ENCODE measurements at regions not wholly inside any gene's neighbourhood (a gene's known extent, or its start where the extent isn't known, plus 50 kb on each side); places are given as distances from the start of the nearest gene placed in this dataset.

DNA sequence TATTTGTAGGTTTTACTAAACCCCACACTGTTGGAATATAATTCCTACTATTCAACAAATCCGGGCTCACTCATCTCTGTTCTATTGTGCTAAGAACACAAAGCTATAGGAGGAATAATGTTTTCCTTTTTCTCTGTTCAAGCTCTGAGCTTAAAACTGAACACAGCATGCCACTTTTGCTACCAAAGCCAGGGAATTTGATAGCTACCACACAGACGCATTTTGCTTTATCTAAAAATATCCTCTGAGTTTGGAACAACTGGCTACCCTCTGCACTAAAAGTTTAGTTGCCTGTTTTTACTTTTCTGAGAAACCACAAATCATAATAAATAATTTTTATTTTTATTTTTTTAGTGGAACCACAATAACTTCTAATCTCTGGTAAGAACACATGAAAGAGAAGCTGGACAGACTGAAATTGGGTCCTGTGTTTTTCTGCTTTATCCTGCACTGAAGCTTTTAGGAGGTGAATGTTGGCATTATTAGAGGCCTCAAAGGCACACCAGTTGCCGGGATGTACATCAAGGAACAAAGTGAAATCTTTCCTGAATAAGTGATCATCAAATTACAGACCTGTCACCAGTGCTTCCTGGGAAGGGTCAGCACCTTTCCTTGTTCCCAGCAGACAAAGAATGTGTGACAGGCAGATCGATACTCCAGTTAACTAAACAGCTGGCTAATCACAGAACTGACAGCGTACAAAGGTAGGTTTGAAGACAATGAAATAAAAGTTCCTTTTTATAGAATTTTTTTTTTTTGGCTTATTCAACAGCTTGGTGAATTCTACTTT is 523.2 kb upstream of the TENM4 start:
- DNase-seq: no peak

DNA sequence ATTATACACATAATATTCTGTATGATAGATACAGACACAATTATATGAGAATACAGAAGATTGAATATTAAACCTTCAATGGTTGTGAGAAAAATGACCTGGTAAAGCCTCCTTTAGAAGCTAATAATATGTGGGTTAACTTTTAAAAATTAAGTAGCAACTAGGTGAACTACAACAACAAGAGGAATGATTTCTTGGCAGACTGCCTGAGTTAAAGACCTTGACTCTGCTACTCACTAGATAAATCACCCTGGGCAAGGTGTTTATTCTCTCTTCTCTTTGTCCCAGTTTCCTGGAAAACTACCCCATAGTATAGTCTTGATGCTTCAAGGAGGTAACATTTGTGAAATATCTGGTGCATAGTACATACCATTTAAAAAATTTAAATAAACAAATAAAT is 519.6 kb upstream of the TENM4 start:
- DNase-seq: no peak

DNA sequence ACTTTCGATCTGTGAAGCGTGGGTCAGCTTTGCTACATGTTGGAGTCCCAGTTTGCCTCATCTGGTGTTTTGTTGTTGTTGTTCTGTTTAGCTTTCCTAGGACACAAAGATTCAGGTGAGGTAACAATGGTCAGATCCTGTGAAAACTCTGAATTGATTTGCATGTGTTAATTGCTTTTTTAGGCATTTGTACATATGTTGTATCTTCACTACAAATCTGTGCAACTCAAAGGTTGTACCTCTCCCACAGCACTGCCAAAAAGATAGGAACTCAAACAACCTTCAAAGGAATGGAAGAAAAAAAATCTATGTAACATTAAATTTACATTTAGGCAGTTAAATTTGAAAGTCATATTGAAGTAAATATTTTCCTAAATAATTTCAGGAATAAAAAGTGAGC is 518.5 kb upstream of the TENM4 start:
- no peak for DNase-seq

DNA sequence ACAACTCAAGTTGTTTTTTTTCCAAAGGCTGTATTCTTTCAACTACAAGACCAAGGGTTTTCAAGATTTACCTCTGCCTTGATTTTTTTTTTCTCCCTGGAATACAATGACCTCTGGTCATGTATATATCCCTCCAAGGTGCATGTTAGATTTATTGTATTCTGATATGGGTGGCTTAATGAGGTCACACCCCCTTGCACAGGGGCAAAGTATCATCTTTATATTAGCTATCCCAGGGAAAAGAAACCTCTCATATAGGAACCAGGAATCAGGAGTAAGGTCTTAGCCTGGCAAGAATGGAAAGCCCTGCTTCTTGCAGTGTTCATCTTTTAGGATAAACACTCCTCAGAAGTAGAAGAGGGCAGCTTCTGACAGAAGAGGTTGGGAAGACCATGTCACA is 516.9 kb upstream of the TENM4 start:
- no peak for DNase-seq

DNA sequence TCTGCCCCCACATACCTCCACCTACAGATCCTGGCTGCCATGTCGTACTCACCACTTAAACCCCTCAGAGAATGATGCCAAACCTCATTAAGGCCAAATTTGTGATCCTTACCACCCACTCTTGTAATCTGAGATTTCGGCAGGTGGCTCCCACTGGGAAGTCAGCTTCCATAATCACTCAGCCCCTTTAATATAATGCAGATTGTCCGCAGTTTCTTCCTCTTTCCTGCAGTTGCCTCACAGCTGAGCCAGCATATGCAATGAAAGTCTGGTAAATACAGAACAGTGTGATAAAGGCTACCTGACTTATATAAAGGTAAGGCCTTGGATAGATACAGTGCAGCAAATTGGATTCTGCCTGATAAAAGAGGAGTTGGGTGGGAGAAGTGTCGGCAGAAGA is 515.2 kb upstream of the TENM4 start:
- DNase-seq: no peak

DNA sequence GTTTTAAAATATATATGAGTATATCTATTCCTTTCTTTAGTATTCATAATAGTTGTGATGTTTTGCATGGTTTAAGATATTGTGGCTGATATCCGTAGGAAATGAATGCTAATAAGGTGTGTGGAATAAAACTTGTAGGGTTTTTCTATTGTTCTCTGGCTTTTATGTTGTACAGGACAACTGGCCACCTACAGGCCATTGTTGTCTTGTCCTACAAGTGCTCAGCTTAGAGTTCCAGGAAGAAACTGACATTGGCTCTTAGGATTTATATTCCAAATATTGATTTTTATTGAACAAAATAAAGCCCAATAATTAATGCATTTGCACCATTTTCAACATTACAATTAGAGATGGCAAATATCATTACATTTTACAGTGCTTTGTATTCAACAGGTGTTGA is 512.8 kb upstream of the TENM4 start:
- DNase-seq: no peak

DNA sequence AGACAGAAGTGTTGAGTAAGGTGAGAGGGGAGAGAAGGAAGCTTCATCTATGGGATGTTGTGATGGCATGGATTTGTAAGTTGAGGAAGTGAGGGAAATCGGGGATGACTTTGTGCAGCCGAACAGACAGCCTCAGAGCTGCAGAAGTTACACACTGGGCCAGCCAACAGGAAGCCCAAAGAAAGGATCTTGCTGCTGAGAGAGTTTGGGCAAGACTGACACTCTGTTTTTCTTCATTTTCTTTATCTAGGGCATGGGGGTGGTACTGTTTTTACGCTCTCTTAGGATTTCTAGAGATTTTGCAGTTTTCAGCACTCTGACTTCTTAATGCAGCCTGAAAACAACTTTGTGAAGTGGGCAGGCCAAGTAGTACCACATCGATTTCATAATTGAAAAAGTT is 509.9 kb upstream of the TENM4 start:
- no peak for DNase-seq

DNA sequence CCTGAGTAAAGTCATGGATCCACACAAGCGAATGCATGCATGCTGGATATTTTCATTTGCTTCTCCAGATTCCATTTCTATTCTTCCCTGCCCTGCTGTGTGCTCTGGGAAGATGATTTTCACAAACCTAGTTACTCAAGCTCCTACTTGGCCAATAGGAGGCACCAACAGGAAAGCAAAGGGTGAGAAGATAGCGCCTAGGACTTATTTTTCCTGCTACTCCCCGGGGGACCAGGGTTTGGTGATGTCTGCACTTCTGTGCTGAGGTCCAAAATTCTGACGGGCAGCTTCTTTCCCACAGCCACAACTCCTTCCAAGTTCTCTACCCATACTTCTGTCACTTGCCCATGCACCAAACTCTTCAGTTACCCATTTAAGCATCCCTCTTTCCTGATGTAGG is 509.3 kb upstream of the TENM4 start:
- no peak for DNase-seq

DNA sequence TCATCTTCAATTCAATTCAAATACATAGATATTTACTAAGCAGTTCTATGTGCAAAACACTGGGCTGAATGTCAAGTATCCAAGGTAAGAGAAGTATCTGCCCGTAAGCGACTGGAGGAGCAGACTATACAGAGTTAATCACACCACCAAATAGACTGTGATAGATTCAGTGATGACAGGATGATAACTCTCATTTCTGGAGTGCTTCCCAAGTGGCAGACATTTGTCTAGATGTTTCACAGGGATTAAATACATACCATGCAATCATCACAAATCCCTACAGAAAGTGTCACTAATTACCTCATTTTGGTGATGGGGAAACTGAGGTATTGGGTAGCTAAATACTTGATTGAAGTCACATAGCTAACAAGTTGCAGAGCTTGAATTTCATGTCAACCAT is 508.7 kb upstream of the TENM4 start:
- DNase-seq: no peak

DNA sequence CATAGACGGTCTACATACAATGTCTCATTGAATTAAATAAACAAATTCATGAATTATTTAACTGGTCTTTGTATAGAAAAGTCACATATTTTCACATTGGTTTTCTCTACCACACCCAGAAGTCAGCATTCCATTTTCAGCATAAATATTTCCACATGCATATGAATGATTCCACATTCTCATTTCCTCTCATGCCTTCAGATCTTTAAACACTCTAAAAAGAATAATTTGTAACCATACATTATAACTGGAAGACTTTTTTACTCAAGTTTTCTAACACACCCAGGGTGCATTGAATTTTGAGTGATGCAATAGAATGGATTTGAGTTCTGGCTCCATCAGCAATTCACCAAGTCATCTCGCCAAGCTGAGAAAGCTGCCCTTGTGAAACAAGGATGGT is 501.8 kb upstream of the TENM4 start:
- DNase-seq: no peak

DNA sequence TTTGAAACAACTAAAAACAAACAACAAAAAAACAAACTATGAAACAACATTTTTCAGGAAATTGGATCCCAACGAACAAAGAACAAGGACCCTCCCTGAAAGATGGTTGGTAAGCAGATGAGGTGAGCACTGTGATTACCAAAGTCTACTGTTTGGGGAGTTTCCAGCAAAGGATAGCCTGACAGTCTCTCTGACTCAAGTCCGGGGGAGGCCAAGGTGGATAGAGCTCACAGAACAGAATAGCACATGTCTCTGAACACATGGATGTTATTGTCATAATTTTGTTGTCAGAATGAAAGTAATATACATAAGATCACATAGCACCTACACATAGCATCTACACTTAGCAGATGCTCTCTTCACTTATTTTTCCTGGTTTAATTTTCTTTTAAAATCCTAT is 501.3 kb upstream of the TENM4 start:
- no peak for DNase-seq

DNA sequence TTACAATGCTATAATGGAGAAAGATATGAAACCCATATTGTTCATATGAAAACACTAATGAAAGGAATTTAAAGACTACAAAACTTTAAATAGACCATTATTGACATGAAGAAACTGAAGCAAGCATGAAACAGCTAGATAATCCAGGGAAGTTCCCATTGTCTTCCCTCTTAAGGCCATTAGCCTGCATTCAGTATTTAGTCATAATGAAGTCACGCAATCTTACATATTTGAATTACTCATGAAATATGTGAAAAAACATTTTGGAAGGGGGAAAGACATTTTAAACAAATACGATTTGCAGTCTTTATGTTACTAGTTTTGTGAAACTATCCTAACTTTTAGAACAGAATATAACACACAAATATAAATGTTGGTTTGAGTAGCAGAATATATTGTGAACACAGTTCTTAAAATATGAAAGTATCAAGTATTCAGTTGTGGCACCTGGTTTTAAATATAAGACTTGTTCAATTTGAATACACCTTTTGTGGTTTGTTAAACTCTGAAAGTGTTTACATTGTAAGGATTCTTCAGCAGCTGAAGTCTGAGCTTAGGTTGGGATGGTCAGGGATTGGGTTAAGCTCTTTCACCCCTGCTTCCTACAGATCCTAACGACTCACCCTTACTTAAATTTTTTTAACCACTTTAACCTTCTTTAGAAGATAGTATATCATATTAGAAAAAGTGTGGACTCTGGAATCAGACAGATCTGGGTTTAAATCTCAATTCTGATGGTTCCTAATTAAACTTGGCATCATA is 500.3 kb upstream of the TENM4 start:
- no peak for DNase-seq

DNA sequence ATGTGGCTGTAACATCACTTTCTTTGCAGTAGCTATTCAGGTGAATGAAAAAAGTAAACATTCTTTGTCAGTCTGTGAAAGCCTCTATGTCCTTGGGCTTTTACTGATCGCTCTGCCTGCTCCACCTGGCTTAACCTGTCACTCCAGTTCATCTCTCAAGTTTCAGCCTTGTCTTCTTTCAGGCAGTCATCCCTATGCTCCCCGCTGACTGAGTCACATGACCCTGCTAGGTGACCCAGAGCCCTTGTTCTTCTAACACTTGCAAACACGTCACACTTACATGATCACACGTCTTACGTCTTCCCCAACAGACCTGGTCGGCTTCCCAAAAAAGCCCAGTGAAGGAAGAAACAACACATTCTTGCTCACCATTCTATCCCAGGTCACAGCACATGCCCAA is 499.3 kb upstream of the TENM4 start:
- DNase-seq: no peak

DNA sequence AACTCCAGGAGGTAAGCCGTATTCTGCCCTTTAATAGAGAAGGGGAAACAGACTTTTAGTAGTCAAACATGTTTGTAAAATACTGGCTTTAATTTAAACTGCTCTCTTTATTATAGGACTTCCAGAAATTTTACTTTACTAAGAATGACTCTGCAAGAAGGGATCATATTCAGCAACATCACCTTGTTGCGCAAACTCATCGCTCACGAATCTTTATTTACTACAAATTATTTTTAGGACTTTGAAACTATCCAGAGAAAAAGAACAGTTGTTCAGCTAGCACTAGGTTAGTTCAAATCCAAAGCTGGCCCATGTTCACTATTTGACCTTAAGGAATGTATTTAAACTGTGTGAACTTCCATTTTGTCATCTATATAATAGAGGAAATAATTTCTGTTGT is 498.3 kb upstream of the TENM4 start:
- no peak for DNase-seq

DNA sequence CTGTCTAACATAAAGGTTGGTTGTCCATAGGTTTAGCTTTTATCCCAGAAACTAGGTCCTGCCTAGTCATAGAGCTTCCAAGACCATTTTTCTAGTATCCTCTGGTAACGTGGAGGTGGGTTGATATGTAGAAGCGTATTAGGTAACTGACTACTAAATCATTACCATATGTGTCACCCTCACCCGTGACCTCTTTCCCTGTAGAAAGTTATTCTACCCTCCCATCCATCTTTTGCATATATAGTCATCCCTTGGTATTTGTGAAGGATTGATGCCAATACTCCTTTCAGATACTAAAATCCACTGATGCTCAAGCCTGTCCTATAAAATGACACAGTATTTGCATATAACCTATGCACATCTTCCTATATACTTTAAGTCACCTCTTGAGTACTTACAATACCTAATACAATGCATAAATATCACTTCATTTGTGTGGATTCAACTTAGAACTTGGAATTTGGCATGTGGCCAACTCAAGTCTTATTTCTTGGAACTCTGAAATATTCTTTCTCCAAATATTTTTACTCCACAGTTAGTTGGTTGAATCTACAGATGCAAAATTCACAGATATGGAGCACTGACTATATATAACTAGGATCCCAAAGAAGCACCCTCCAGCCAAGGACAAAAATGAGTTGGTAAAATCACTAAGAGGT is 497.0 kb upstream of the TENM4 start:
- DNase-seq: no peak

DNA sequence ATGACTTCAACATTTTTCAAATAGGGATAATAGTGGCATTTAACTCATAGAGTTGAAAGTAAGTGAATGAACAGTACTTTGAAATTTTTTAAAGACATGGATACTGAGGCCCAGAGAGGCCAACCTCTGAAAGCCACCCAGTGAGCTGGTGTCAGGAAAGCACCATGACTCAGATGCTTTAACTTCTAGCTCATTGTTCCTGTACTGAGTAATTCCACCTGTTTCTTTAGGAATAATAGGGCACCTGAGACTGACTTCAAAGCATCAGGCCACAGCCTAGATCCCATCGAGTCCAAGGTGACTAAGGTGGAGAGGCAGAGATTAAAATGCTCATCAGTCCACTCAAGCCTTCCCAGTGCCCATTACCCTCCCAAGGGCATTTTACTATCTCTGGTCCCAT is 491.8 kb upstream of the TENM4 start:
- DNase-seq: no peak

DNA sequence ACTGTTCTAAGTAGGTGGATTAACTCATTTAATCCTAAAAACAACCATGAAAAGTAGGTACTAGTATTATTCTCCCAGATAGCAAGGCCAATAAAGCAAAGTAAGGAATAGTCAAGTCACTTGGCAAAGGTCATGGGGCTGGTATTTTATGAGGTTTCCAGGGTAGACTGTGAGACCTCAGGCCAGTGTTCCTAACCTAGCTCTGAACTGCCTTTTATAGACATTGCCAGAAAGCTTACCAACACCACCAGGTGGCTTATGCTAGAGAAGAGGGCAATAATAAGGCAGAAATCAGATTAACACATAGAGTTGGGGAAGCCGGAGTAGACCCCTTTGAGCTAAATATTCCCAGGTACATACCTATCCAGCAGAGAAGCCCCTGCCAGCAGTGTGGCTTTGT is 490.9 kb upstream of the TENM4 start:
- DNase-seq: no peak

DNA sequence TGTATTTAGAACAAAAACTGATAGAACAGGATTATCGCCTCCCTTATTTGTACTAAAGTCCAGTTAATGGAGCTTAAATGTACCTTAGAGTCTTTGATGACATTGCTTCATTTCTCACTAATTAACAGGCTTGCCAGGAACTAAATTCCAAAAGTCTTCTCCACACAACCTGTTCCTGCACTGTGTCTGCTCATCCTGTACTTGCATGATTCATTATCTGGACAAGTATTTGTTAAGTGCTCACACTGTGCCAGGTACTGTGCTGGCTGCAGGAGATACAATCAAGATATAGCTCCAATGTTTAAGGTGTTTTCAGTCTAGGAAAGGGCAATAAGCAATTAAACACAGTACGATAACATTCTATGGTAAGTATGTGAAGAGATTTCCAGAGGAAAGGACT is 485.9 kb upstream of the TENM4 start:
- no peak for DNase-seq

DNA sequence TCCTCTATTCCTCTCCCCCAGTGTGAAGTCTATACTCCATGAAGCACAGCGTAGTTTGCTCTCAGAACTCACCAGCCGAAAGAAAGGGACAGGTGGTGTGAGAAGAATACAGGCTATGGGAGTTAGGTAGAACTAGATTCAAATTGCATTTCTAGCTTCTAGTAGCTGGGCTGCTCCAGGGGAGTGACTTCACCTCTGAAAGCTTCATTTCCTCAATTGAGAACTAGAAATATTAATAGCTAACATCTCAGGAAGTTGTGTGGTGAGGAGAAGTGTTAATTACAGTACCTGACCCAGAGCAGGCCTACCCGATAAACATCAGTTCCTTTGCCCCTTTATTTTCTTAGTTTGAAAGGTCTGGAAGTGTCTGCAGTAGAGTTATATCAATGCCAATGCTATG is 484.7 kb upstream of the TENM4 start:
- no peak for DNase-seq

DNA sequence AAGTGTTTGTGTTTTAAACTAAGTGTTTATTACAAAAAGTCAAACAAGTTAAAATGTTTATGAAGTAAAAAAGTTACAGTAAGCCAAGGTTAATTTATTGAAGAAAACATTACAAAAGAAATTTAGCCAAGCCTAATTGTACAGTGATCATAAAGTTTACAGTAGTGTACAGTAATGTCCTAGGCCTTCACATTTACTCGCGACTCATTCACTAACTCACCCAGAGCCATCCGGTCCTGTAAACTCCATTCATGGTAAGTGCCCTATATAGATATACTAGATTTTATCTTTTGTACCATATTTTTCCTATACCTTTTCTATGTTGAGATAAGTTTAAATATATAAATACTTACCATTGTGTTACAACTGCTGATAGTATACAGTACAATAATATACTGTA is 481.8 kb upstream of the TENM4 start:
- DNase-seq: no peak

DNA sequence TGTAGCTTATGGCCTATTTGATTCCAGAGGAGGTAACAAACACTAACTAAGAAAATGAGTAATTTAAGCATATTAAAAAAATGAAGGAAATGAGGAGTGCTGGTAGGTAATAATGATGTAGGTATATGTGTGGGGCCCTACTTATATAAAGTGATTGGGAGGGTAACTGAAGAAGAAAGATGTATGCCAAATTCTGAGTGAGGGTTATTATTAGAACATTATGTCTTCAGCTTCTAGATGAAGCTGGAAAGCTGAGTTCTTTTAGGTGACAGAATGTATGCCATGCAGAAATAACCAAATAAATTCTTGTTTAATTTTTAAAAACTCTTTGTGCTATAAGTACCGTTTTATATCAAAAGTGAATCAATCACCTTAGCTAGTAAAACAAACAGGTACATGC is 479.6 kb upstream of the TENM4 start:
- no peak for DNase-seq

DNA sequence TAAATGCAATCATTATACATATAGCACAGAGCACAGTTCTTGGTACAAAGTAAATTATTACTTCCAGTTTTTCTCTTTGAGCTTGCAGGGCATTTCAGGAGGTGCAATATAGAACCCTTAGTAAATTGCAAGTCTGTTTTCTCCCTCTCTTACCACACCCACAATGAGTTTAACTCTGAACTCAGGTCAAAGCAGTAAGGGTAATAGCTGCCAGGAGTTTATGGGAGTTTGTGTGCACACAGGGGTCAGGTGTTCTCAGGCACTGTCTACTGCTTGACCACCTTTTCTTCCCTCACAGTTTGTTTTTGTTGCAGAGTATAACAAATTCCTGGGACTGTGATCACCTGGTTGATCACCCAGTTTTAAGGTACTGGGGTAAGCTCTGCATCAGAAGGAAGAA is 478.5 kb upstream of the TENM4 start:
- DNase-seq: no peak

DNA sequence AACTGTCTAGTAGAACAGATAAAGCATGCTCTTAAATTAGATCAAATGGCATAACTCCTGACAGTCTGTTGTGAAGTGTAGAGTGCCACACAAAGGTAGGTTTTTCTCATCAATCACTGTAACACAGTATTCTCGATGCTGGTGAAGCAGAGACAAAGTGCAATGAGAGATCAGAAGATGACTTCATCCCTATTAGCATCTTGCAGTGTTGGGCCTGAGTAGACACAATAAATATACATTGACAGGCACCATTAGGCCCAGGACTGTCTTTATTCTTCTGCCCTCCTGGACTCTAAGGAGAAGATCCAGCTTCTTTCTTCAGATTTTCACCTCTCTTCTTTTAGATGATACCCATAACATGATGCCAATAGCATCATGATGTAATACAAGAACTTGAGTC is 478.0 kb upstream of the TENM4 start:
- no peak for DNase-seq

DNA sequence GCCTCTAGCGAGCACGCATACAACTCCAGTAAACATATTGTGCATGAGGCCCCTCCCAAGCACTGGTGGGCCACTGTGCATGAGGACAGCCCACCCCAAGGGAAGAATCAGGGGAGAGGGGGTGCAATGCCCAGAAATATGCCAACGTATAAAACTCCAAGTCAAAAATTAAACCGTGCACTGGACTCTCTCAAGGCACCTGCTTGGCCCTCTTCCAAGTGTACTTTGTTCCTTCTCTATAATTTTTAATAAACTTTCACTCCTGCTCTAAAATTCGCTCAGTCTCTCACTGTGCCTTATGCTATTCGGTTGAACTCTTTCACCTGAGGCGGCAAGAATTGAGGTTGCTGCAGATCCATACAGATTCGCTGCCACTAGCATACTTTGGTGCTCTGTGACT is 465.3 kb upstream of the TENM4 start:
- DNase-seq: no peak
